MM.1S (cell line): ENCODE measurements at regions not wholly inside any gene's neighbourhood (a gene's known extent, or its start where the extent isn't known, plus 50 kb on each side); places are given as distances from the start of the nearest gene placed in this dataset.

Source experiments
- EZH2phosphoT487 ChIP-seq: fragments of 300-600 bp; sonication (generic); IDR thresholded peaks from 2 replicates; pipeline ENCODE4 v1.6.1; 2018; ENCODE audit warnings: antibody characterized with exemption, low read length
- TF ChIP-seq, protein P1 (sequence below): fragments of 300-600 bp; sonication (generic); IDR thresholded peaks from 2 replicates; pipeline ENCODE4 v1.5.1; 2016; ENCODE audit warnings: antibody characterized with exemption, low read length, mixed read lengths

DNA sequence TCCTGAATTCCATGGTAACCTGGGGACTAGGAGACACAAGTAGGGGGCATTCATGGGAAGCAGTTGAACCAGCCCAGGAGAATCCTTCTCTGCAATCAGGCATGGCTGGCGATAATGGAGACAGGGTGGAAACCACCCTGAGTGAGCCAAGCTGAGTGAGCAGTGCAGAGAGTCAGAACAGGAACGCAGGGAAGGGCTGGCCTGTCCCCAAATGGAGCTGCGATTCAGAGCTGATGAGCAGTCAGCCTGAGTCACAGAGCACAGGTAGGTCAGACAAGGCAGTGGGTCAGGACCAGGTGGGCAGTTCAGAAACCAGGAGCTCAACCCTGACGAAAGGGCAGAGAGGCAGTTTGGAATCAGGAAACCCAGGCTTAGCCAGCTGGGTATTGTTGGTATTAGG is 129.0 kb downstream of the BTC start:
- TF ChIP-seq, protein P1, sequence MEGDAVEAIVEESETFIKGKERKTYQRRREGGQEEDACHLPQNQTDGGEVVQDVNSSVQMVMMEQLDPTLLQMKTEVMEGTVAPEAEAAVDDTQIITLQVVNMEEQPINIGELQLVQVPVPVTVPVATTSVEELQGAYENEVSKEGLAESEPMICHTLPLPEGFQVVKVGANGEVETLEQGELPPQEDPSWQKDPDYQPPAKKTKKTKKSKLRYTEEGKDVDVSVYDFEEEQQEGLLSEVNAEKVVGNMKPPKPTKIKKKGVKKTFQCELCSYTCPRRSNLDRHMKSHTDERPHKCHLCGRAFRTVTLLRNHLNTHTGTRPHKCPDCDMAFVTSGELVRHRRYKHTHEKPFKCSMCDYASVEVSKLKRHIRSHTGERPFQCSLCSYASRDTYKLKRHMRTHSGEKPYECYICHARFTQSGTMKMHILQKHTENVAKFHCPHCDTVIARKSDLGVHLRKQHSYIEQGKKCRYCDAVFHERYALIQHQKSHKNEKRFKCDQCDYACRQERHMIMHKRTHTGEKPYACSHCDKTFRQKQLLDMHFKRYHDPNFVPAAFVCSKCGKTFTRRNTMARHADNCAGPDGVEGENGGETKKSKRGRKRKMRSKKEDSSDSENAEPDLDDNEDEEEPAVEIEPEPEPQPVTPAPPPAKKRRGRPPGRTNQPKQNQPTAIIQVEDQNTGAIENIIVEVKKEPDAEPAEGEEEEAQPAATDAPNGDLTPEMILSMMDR: no peak
- TF ChIP-seq EZH2phosphoT487: no peak
